Nephron (organoid): ENCODE measurements at regions not wholly inside any gene's neighbourhood (a gene's known extent, or its start where the extent isn't known, plus 50 kb on each side); places are given as distances from the start of the nearest gene placed in this dataset.
"Not testable (repeated sequence)": the region's sequence is repeated elsewhere in the genome, so short reads cannot be mapped to it uniquely, and the experiment has no call there.

ENCODE experiments used
- H3K27ac Mint-ChIP-seq, 3 experiments: 2 replicates each; pipeline ENCODE4 v1.8.0; 2020; ENCODE audit warnings: mixed read lengths in 3 of 3, mild to moderate bottlenecking in 2 of 3, moderate library complexity in 1 of 3
- H3K27me3 Mint-ChIP-seq: 2 replicates; pipeline ENCODE4 v1.8.0; 2021; ENCODE audit warnings: low read depth, mild to moderate bottlenecking, moderate library complexity, mixed read lengths
- H3K36me3 Mint-ChIP-seq: 2 replicates; pipeline ENCODE4 v1.8.0; 2020; ENCODE audit warnings: low read depth, mixed read lengths
- H3K4me1 Mint-ChIP-seq: 2 replicates; pipeline ENCODE4 v1.8.0; 2020; ENCODE audit warnings: mixed read lengths
- H3K4me3 Mint-ChIP-seq, 3 experiments: 2 replicates each; pipeline ENCODE4 v1.8.0; 2020; ENCODE audit warnings: mild to moderate bottlenecking in 3 of 3, mixed read lengths in 3 of 3, moderate library complexity in 2 of 3
- H3K9me3 Mint-ChIP-seq: 2 replicates; pipeline ENCODE4 v1.8.0; 2020; ENCODE audit warnings: mixed read lengths
- CTCF ChIP-seq, 3 experiments: fragments of 200-600 bp; sonication (generic); IDR thresholded peaks; one replicate each; pipeline ENCODE4 v1.5.0; 2021; ENCODE audit warnings: antibody characterized with exemption in 3 of 3; ENCODE audit not compliant: unreplicated experiment in 3 of 3

DNA sequence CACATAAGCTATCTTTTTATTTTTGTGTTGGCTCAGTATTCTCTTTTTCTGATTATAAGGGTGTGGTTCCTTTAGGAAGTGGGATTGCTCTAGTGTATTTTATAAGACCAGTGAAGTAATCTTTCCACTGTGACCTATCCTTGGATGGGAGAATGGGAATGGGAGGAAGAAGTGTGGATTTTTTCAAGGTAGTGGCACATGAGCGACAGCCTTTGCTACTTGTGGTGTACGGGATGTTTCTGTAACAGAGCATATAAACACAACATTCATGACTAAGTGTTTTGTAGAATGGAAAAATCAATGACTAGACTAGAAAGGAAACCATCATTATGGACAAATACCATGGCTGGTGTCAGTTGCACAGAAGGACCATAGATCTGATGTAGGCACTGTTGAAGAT lies 209.6 kb downstream of the GIPC2 start:
- Mint-ChIP-seq H3K27me3 (no peaks in the 10 kb centered on the region), H3K4me1 (peaks cover 14% of the 10 kb centered on the region), H3K27ac (no peak overlapping the region), H3K4me3 (no peak overlapping the region), H3K36me3 (no peaks in the 10 kb centered on the region), H3K9me3 (peaks cover 8% of the 10 kb centered on the region)
- no peak for TF ChIP-seq CTCF (IDR thresholded peaks at IDR 0.05; ENCODE audit: unreplicated experiment in 3 of 3)

GRCh38 chr1:78255846-78256245 lies 210.1 kb downstream of the GIPC2 start:
- Mint-ChIP-seq H3K27me3 (no peaks in the 10 kb centered on the region), H3K9me3 (peaks cover 8% of the 10 kb centered on the region), H3K36me3 (no peaks in the 10 kb centered on the region), H3K4me3 (no peak overlapping the region), H3K4me1 (peaks cover 10% of the 10 kb centered on the region), H3K27ac (no peak overlapping the region)
- no peak for TF ChIP-seq CTCF (IDR thresholded peaks at IDR 0.05; ENCODE audit: unreplicated experiment in 3 of 3)

DNA sequence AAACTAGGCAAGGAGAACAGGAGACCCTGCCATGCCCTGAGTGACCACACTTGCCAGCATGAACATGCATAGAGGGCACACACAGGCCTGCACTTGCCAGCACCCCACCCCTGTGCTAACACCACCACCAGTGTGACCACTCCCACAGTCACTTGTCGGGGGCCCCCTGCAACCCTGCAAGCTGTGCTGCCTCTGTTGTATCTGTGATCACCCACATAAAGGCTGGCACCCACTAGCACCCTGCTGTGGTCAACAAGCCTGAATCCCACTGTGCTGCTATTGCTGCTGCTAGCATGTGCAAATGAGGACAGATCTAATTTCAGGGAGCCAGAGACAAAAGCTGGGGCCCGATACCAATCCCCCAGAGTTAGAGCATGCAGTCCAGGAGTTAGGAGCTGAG lies 217.7 kb downstream of the GIPC2 start:
- peaks cover 13% of the 10 kb centered on the region for H3K4me1 Mint-ChIP-seq
- peaks cover 16% of the 10 kb centered on the region for H3K9me3 Mint-ChIP-seq
- H3K27ac Mint-ChIP-seq: no peak overlapping the region
- no peaks in the 10 kb centered on the region for H3K27me3 Mint-ChIP-seq
- TF ChIP-seq CTCF (IDR thresholded peaks at IDR 0.05; ENCODE audit: unreplicated experiment in 3 of 3): no peak
- H3K4me3 Mint-ChIP-seq: no peak overlapping the region
- H3K36me3 Mint-ChIP-seq: no peaks in the 10 kb centered on the region

- no peaks in the 10 kb centered on the region for H3K36me3 Mint-ChIP-seq
These were observed 218.2 kb downstream of the GIPC2 start for GRCh38 chr1:78263946-78264345.

GRCh38 chr1:78267513-78268218 lies 221.9 kb downstream of the GIPC2 start:
- Mint-ChIP-seq H3K27me3 (no peaks in the 10 kb centered on the region), H3K4me3 (no peak overlapping the region), H3K9me3 (peaks cover 11% of the 10 kb centered on the region), H3K36me3 (no peaks in the 10 kb centered on the region), H3K4me1 (peaks cover 18% of the 10 kb centered on the region), H3K27ac (no peak overlapping the region)
- TF ChIP-seq CTCF (IDR thresholded peaks at IDR 0.05; ENCODE audit: unreplicated experiment in 3 of 3): no peak

More at GRCh38 chr1:78263946-78264345, 218.2 kb downstream of the GIPC2 start:
- Mint-ChIP-seq H3K9me3 (peaks cover 14% of the 10 kb centered on the region), H3K4me1 (peaks cover 18% of the 10 kb centered on the region), H3K27me3 (no peaks in the 10 kb centered on the region), H3K4me3 (peak overlapping the region in 1 of 3 experiments; percentile 30), H3K27ac (no peak overlapping the region)
- TF ChIP-seq CTCF (IDR thresholded peaks at IDR 0.05; ENCODE audit: unreplicated experiment in 3 of 3): no peak

- H3K4me1 Mint-ChIP-seq: peaks cover 12% of the 10 kb centered on the region
- H3K9me3 Mint-ChIP-seq: peaks cover 6% of the 10 kb centered on the region
- no peak overlapping the region for H3K27ac Mint-ChIP-seq
- no peaks in the 10 kb centered on the region for H3K36me3 Mint-ChIP-seq
- H3K27me3 Mint-ChIP-seq: no peaks in the 10 kb centered on the region
- H3K4me3 Mint-ChIP-seq: no peak overlapping the region
- no peak for TF ChIP-seq CTCF (IDR thresholded peaks at IDR 0.05; ENCODE audit: unreplicated experiment in 3 of 3)
These were observed 221.2 kb upstream of the PTGFR start for GRCh38 chr1:78269591-78269990.

- not testable (repeated sequence) for H3K27me3 Mint-ChIP-seq, H3K36me3 Mint-ChIP-seq, H3K27ac Mint-ChIP-seq, H3K9me3 Mint-ChIP-seq, H3K4me3 Mint-ChIP-seq
- H3K4me1 Mint-ChIP-seq: peaks cover 24% of the 10 kb centered on the region
These were observed 219.4 kb upstream of the PTGFR start for GRCh38 chr1:78271423-78271822.
